HAP-1 (cell line): ENCODE measurements at regions not wholly inside any gene's neighbourhood (a gene's known extent, or its start where the extent isn't known, plus 50 kb on each side); places are given as distances from the start of the nearest gene placed in this dataset.

Source experiments
- DNase-seq, 2 experiments: peaks; one replicate each; pipeline ENCODE4 v3.0.0-alpha.2; 2016 to 2020; ENCODE audit warnings: low spot score in 2 of 2
- H3K27me3 ChIP-seq: fragments of 250-450 bp; sonication (Bioruptor Pico); 2 replicates; pipeline ENCODE4 v1.5.1; 2020; ENCODE audit warnings: low read depth, mild to moderate bottlenecking, moderate library complexity
- H3K36me3 ChIP-seq: fragments of 250-450 bp; sonication (Bioruptor Pico); replicated peaks from 2 replicates; pipeline ENCODE4 v1.5.1; 2020; ENCODE audit warnings: mild to moderate bottlenecking
- H3K4me1 ChIP-seq: fragments of 250-450 bp; sonication (Bioruptor Pico); 2 replicates; pipeline ENCODE4 v1.5.1; 2020; ENCODE audit warnings: mild to moderate bottlenecking
- H3K4me3 ChIP-seq: fragments of 250-450 bp; sonication (Bioruptor Pico); 2 replicates; pipeline ENCODE4 v1.5.1; 2020; ENCODE audit warnings: mild to moderate bottlenecking, moderate library complexity
- H3K9me3 ChIP-seq: fragments of 250-450 bp; sonication (Bioruptor Pico); 2 replicates; pipeline ENCODE4 v1.5.1; 2020; ENCODE audit warnings: mild to moderate bottlenecking, moderate library complexity
- in situ Hi-C: fragments of 300-500 bp; cut with MboI; formaldehyde crosslinking; loops from 3 replicates; pipeline ENCODE4 v1.14.3; 2020; ENCODE audit warnings: low sequenced_read_pairs, inconsistent platforms, mixed read lengths

DNA sequence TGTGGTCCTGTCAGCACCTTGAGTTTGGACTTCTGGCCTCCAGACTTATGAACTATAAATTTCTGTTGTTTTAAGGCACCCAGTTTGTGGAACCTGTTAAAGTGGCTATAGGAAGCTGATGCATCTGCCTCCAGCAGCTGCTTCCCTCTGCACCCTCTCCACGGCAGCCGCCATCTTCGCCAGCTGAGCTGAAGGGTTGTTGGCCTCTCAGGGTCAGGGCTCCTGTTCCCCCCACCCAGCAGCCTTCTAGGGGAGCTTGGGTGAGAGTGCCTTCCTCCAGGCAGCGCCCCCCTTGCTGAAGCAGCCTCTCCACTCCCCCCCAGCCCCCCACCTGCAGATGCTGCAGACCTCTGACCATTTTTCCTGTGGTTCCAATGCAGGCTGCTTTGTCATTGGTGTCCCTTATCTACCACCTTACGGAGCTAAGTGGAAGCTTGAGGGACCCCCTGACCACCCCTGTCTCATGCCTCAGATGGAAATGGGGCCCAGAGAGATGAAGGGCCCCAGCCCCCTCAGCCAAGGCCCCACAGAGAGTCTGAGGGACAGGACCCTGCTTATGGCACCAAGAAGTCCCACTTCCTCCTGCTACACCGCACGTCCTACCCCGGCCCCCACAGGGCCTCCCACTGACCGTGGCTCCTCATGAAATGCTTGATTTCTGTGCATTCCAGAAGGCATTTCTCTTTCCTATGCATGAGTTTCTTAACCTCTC, 61.4 kb upstream of the TLE3 start:
- Histone ChIP-seq H3K27me3 (peaks cover 3% of the 10 kb centered on the region; the same call in 1 of the 2 replicates), H3K4me3 (no peak overlapping the region), H3K9me3 (no peaks in the 10 kb centered on the region), H3K36me3 (no peaks in the 10 kb centered on the region), H3K4me1 (no peaks in the 10 kb centered on the region)
- DNase-seq = no peak
- in situ Hi-C loops = no loop called here

DNA sequence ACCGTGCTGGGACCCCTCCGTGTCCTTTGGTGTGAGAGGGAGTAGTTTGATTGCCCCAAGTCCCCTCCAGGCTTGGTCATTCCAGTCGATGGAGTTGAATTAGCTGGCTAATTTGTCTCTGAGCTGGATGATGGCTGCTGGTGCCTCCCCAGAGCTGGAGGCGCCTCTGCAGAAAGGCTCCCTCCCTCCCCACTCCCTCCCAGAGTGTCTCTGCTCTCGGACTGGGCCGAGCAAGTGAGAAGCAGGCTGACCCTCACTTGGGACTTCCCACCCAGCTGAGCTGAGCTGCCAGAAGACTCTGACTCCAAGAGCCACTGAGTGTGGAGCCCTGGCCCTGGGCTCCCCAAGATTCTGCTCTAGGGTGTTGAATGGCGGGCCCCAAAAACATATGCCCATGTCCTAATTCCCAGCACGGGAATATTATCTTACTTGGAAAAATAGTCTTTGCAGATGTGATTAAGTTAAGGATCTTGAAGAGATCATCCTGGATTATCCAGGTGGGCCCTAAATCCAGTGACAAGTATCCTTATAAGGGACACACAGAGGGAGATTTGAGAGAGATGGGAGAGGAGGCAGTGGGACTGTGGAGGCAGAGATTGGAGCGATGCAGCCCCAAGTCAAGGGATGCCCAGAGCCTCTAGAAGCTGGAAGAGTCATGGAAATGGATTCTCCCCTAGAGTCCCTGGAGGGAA, 60.7 kb upstream of the TLE3 start:
- no peaks in the 10 kb centered on the region for H3K9me3 ChIP-seq
- no peaks in the 10 kb centered on the region for H3K4me1 ChIP-seq
- H3K36me3 ChIP-seq = no peaks in the 10 kb centered on the region
- H3K27me3 ChIP-seq = peaks cover 3% of the 10 kb centered on the region; the same call in 1 of the 2 replicates
- in situ Hi-C loops = no loop called here
- H3K4me3 ChIP-seq = no peak overlapping the region
- no peak for DNase-seq

DNA sequence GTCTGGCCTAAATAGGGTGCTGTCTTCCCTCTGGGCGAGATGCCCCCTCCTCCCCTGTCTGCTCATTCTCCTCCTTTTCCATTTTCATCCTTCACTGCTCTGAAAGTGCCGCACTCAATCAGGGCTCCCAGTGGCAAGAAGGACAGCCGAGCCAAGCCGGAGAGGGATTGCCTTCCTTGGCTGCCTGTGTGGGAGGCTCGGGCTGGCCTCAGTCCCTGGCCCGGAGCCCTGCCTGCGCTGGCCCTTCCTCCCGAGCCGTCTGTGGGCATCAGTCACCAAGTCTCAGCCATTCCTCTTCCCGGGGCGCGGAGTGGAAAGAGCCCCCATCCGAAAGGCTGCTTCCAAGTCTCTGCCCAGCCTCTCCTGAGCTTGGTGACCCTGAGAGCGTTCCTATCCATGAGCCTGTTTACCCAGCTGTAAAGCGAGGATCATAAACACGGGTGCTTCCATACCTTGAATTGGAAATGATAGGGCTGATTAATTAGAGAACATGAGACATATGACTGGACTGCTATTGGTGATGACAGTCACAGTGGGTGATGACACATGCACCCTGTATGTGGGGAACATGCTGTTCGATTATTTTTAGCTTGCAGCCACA, 59.1 kb upstream of the TLE3 start:
- in situ Hi-C loops = no loop called here
- Histone ChIP-seq H3K4me3 (no peak overlapping the region), H3K9me3 (no peaks in the 10 kb centered on the region), H3K27me3 (peaks cover 3% of the 10 kb centered on the region; the same call in 1 of the 2 replicates), H3K4me1 (no peaks in the 10 kb centered on the region), H3K36me3 (no peaks in the 10 kb centered on the region)
- no peak for DNase-seq

- H3K4me1 ChIP-seq = no peaks in the 10 kb centered on the region
- in situ Hi-C loops = no loop called here
- peaks cover 3% of the 10 kb centered on the region; the same call in 1 of the 2 replicates for H3K27me3 ChIP-seq
- no peaks in the 10 kb centered on the region for H3K9me3 ChIP-seq
- DNase-seq = no peak
- no peak overlapping the region for H3K4me3 ChIP-seq
- H3K36me3 ChIP-seq = no peaks in the 10 kb centered on the region
Measured at GRCh38 chr15:70154718-70155347, 57.1 kb upstream of the TLE3 start.

GRCh38 chr15:70153921-70154717, 56.4 kb upstream of the TLE3 start:
- Histone ChIP-seq H3K4me3 (no peak overlapping the region), H3K4me1 (no peaks in the 10 kb centered on the region), H3K36me3 (no peaks in the 10 kb centered on the region), H3K9me3 (no peaks in the 10 kb centered on the region), H3K27me3 (peaks cover 3% of the 10 kb centered on the region; the same call in 1 of the 2 replicates)
- in situ Hi-C loops = no loop called here
- DNase-seq = no peak

DNA sequence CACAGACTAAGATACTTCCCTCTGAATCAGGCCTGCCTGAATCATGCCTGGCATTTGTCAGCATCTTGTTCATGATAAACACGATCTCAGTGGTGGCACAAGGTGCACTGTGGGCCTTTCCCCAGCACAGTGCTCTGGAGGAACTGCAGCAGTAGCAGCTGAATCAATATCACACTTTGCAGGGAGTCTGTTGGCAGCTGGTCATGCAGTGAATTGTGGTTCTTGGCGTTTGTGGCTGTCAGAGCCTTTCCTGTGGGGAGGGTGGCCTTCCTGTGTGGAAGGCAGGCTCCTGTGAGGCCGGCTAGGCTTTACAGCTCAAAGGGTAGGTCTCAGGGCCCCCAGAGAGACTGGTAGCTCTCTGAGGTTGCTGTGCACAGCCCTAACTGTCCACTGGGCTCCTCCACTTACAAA, 54.4 kb upstream of the TLE3 start:
- H3K4me3 ChIP-seq = no peak overlapping the region
- in situ Hi-C loops = no loop called here
- no peaks in the 10 kb centered on the region for H3K27me3 ChIP-seq
- no peaks in the 10 kb centered on the region for H3K36me3 ChIP-seq
- DNase-seq = no peak
- no peaks in the 10 kb centered on the region; the same call in 1 of the 2 replicates for H3K9me3 ChIP-seq
- no peaks in the 10 kb centered on the region for H3K4me1 ChIP-seq

DNA sequence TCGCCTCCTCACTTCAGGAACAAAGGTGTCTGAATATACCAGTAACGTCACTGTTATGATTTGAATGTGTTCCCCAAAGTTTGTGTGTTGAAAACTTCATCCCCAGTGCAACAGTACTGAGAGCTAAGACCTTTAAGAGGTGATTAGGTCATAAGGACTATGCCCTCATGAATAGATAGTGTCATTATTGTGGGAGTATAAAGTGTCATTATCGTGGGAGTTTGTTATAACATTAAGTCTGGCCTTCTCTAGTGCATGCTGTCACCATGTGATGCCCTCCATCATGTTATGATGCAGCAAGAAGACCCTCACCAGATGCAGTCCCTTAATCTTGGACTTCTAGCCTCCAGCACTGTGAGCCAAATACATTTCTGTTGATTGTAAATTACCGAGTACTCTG, 53.7 kb upstream of the TLE3 start:
- Histone ChIP-seq H3K36me3 (no peaks in the 10 kb centered on the region), H3K9me3 (no peaks in the 10 kb centered on the region; the same call in 1 of the 2 replicates), H3K4me1 (no peaks in the 10 kb centered on the region), H3K4me3 (no peak overlapping the region), H3K27me3 (no peaks in the 10 kb centered on the region)
- no peak for DNase-seq
- in situ Hi-C loops = no loop called here

DNA sequence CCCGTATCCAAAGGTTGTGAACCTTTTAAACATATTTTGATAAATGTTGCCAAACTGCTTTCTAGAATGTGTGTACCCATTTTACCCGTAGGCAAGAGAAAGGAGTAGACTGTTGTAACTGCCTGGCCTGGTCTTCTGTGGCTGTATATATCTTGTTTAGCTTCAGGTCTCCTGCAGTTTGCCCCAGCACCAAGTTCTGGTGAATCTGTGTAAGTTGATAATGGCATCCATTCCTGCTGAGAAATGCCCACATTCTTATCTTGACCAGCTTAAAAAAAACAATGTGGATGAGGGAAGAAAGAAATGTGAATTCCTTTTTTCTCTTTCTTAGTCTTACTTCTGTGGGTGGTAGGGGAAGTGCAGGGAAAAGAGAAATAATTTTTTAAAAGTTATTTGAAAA, 53.3 kb upstream of the TLE3 start:
- no peak for DNase-seq
- no peaks in the 10 kb centered on the region for H3K4me1 ChIP-seq
- H3K27me3 ChIP-seq = no peaks in the 10 kb centered on the region
- H3K36me3 ChIP-seq = no peaks in the 10 kb centered on the region
- in situ Hi-C loops = no loop called here
- H3K4me3 ChIP-seq = no peak overlapping the region
- no peaks in the 10 kb centered on the region; the same call in 1 of the 2 replicates for H3K9me3 ChIP-seq

DNA sequence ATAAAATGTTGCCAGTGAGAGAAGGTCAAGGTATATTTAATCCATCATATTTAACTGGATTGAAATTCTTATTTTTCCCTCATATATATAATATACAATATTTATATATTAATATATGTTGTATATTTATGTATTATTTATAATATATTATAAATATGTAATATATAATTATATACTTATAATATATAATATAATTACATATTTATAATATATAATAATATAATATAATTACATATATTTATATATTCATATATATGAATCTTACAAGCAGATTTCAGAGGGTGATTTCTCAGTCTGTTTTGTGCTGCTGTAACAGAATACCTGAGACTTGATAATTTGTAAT, 52.7 kb upstream of the TLE3 start:
- in situ Hi-C loops = no loop called here
- Histone ChIP-seq H3K27me3 (no peaks in the 10 kb centered on the region), H3K4me1 (no peaks in the 10 kb centered on the region)

DNA sequence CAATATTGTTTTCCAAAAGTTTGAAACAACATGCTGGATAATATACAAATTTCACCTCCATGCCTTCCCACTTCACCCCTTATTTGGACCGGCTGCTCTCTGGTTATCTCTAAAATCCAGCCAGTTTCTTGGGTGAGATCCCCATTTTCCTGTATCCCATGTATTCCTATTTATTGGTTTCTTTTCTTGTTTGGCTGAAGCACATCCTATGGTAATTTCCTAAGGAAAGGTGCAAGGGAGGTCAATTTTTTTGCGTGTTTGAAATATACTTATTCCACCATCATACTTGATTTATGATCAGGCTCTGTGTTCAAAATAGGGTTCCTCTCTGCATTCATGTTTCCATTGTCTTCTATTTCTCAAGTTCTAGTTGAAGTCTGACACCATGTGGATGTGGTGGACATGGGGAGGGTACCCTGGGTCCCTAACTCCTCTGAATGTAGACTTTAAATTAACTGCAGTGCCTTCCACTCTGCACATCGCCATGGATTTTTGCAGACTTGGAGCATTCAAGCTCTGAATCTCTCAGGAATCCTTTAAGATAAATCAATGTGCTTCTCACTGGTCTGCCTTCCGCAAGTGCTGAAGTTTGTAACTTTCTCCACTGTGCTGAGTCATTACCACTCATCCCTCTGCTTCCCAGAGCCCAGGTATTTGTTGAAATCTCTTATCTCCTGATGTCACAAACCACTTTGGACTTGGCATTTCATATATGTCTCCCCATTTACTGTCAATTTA, 52.1 kb upstream of the TLE3 start:
- DNase-seq = no peak

More for the DNA sequence above, 52.7 kb upstream of the TLE3 start:
- DNase-seq = no peak
- no peaks in the 10 kb centered on the region for H3K36me3 ChIP-seq
- no peak overlapping the region for H3K4me3 ChIP-seq
- H3K9me3 ChIP-seq = no peaks in the 10 kb centered on the region; the same call in 1 of the 2 replicates

DNA sequence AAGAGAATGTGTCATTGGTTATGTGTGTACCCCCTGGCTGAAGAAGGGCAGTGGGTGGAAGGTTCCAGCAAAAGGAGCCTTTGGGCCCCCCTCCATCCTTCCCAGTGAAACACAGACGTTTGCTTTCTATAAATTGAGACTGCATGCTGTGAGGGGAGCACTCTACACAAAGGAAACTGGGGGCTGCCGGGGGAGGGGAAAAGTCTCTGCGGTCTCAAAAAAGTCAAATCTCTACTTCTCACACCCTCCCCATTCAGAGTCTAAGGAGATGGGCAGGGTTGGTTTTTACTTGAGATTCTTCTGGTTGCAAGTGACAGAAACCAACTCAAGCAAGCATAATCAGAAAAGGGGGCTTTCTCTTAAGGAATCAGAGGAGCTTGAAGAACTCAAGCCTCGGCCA, 50.1 kb upstream of the TLE3 start:
- no peaks in the 10 kb centered on the region for H3K27me3 ChIP-seq

More for the DNA sequence above, 52.1 kb upstream of the TLE3 start:
- no peaks in the 10 kb centered on the region for H3K36me3 ChIP-seq
- no peaks in the 10 kb centered on the region for H3K27me3 ChIP-seq
- H3K4me1 ChIP-seq = no peaks in the 10 kb centered on the region
- in situ Hi-C loops = no loop called here
- no peaks in the 10 kb centered on the region; the same call in 1 of the 2 replicates for H3K9me3 ChIP-seq
- H3K4me3 ChIP-seq = no peak overlapping the region

More for the DNA sequence above, 50.1 kb upstream of the TLE3 start:
- Histone ChIP-seq H3K36me3 (no peaks in the 10 kb centered on the region), H3K9me3 (no peaks in the 10 kb centered on the region; the same call in 1 of the 2 replicates), H3K4me1 (no peaks in the 10 kb centered on the region), H3K4me3 (no peak overlapping the region)
- DNase-seq = no peak
- in situ Hi-C loops = no loop called here
